Caco-2 (cell line): ENCODE measurements at regions not wholly inside any gene's neighbourhood (a gene's known extent, or its start where the extent isn't known, plus 50 kb on each side); places are given as distances from the start of the nearest gene placed in this dataset.

Experiments used
- BruUV-seq: library from RNA; stranded (reverse); fragments of 400-500 nt; replicated peaks from 2 replicates; lab custom pipeline; 2021; lab: Mats Ljungman, UMichigan
- CTCF ChIA-PET: fragments of 300-600 bp; sonication (Branson Sonifier 250); formaldehyde crosslinking; loops from one replicate; lab custom pipeline; 2022; ENCODE audit warnings: antibody characterized with exemption; lab: Charles Lee
- POLR2A ChIA-PET: fragments of 300-600 bp; sonication (Branson Sonifier 250); formaldehyde crosslinking; loops from one replicate; lab custom pipeline; 2022; ENCODE audit warnings: antibody characterized with exemption; lab: Charles Lee
- DNase-seq, 2 experiments: peaks; one replicate each; pipeline versions ENCODE4 v3.0.0 to v3.0.0-alpha.2; 2020 to 2022
- H3K27me3 ChIP-seq: replicated peaks from 2 replicates; pipeline ENCODE4 v1.6.0; 2011; ENCODE audit warnings: low read length; ENCODE audit not compliant: control insufficient read depth, insufficient read depth
- H3K36me3 ChIP-seq: 2 replicates; pipeline ENCODE4 v1.5.1; 2011; ENCODE audit warnings: low read length; ENCODE audit not compliant: control insufficient read depth, insufficient read depth
- H3K4me1 ChIP-seq: fragments of 250-450 bp; sonication (Bioruptor Pico); 2 replicates; pipeline ENCODE4 v1.5.1; 2020; ENCODE audit warnings: mild to moderate bottlenecking
- H3K4me3 ChIP-seq: 2 replicates; pipeline ENCODE4 v1.5.1; 2011; ENCODE audit warnings: low read depth, mild to moderate bottlenecking, control low read depth, low read length
- H3K9me3 ChIP-seq: fragments of 250-450 bp; sonication (Bioruptor Pico); 2 replicates; pipeline ENCODE4 v1.5.1; 2020; ENCODE audit warnings: mild to moderate bottlenecking, moderate library complexity
- H3K27ac Mint-ChIP-seq: one replicate; pipeline ENCODE4 v1.8.0; 2022; ENCODE audit warnings: mixed read lengths; ENCODE audit not compliant: unreplicated experiment
- H3K27me3 Mint-ChIP-seq: one replicate; pipeline ENCODE4 v1.8.0; 2022; ENCODE audit warnings: mixed read lengths; ENCODE audit not compliant: insufficient read depth, unreplicated experiment
- H3K36me3 Mint-ChIP-seq: one replicate; pipeline ENCODE4 v1.8.0; 2022; ENCODE audit warnings: mild to moderate bottlenecking, mixed read lengths; ENCODE audit not compliant: insufficient read depth, unreplicated experiment
- H3K4me1 Mint-ChIP-seq: one replicate; pipeline ENCODE4 v1.8.0; 2022; ENCODE audit warnings: low read depth, mixed read lengths; ENCODE audit not compliant: unreplicated experiment
- H3K4me3 Mint-ChIP-seq: one replicate; pipeline ENCODE4 v1.8.0; 2022; ENCODE audit warnings: mild to moderate bottlenecking, moderate library complexity, mixed read lengths; ENCODE audit not compliant: unreplicated experiment
- H3K9me3 Mint-ChIP-seq: one replicate; pipeline ENCODE4 v1.8.0; 2022; ENCODE audit warnings: mixed read lengths; ENCODE audit not compliant: unreplicated experiment
- CTCF ChIP-seq, 2 experiments: fragments of 200-600 bp in 1 of 2; IDR thresholded peaks; 1 replicate in 1 of 2; 2 replicates in 1 of 2; pipeline versions ENCODE4 v1.5.1 to v1.8.0; 2011 to 2022; ENCODE audit warnings: antibody characterized with exemption in 1 of 2, control low read depth in 1 of 2, inconsistent platforms in 1 of 2, low read depth in 1 of 2, low read length in 1 of 2, mild to moderate bottlenecking in 1 of 2, moderate library complexity in 1 of 2; ENCODE audit not compliant: insufficient read depth in 1 of 2, severe bottlenecking in 1 of 2, unreplicated experiment in 1 of 2
- intact Hi-C: fragments of 100-400 bp; cut with micrococcal nuclease; formaldehyde crosslinking; loops from one replicate; pipeline ENCODE4 v1.10.0; 2022; ENCODE audit not compliant: unreplicated experiment

DNA sequence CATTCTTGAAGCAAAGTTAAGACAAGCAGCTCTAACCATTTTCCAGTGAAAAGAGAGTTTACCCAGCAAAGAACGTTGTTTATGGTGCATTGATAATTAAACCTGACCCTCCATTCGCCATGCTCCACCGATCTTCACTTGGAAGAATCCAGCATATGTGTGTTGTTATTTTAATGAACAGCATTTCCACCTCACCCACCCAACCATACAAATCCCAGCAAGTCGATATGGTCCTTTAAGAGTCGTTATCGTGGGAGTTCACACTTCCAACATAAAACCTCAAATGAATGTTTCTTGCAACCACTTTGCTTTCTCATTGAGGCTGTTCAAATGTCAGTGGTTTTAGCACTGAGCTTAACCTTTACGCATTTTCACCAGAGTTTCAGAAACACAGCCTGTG, 147.4 kb upstream of the LDB2 start:
- Histone ChIP-seq H3K9me3 (no peaks in the 10 kb centered on the region), H3K4me1 (no peaks in the 10 kb centered on the region), H3K4me3 (no peak overlapping the region), H3K36me3 (no peaks in the 10 kb centered on the region), H3K27me3 (no peaks in the 10 kb centered on the region)
- intact Hi-C loops = no loop called here
- POLR2A ChIA-PET = no interaction called here
- Mint-ChIP-seq H3K36me3 (no peaks in the 10 kb centered on the region), H3K27ac (no peak overlapping the region), H3K4me3 (no peak overlapping the region), H3K4me1 (no peaks in the 10 kb centered on the region), H3K27me3 (peaks cover 7% of the 10 kb centered on the region), H3K9me3 (no peaks in the 10 kb centered on the region)
- no peak for DNase-seq
- CTCF ChIA-PET = no interaction called here
- no peak for TF ChIP-seq CTCF (IDR thresholded peaks at IDR 0.05; ENCODE audit: insufficient read depth in 1 of 2, low read depth in 1 of 2, low read length in 1 of 2, severe bottlenecking in 1 of 2, unreplicated experiment in 1 of 2)
- no TSS peak for BruUV-seq

DNA sequence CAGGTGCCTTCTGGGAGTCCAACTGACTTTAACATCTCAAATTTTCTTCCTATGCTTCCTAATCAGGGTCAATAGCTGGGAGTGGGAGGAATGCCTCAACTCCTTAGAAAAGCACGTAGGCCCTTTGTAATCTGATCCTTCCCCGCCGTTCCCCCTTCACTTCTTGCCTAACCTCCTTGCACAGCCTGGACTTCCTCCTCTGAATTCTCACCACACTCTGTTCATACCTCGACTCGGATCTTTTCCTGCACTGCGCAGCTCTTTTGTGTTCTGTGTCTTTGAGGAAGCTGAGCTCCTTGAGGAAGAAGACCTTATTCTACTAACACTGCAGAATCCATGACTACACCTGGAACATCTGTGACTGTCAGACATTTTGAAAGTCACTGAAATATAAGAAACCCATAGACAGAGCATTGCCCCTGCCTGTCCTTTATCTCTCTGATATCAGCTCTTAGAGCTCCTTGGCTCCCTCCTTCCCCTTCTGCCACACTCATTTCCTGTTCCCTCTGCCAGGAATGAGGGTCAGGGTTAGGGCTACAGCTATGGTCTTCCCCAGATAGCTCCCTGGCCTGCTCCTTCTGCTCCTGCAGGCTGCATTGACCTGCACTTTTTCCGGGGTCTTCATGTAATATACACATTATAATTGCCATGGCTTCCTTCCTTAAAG, 140.2 kb upstream of the LDB2 start:
- BruUV-seq = no TSS peak
- H3K9me3 Mint-ChIP-seq = no peaks in the 10 kb centered on the region
- peaks cover 6% of the 10 kb centered on the region for H3K27me3 Mint-ChIP-seq
- intact Hi-C loops = no loop called here
- TF ChIP-seq CTCF (IDR thresholded peaks at IDR 0.05; ENCODE audit: insufficient read depth in 1 of 2, low read depth in 1 of 2, low read length in 1 of 2, severe bottlenecking in 1 of 2, unreplicated experiment in 1 of 2) = no peak
- H3K4me1 Mint-ChIP-seq = no peaks in the 10 kb centered on the region
- H3K27ac Mint-ChIP-seq = no peak overlapping the region
- ChIA-PET POLR2A (no interaction called here), CTCF (no interaction called here)
- Histone ChIP-seq H3K9me3 (no peaks in the 10 kb centered on the region), H3K27me3 (no peaks in the 10 kb centered on the region), H3K36me3 (no peaks in the 10 kb centered on the region), H3K4me3 (no peak overlapping the region), H3K4me1 (no peaks in the 10 kb centered on the region)
- DNase-seq = no peak
- H3K36me3 Mint-ChIP-seq = no peaks in the 10 kb centered on the region
- no peak overlapping the region for H3K4me3 Mint-ChIP-seq

DNA sequence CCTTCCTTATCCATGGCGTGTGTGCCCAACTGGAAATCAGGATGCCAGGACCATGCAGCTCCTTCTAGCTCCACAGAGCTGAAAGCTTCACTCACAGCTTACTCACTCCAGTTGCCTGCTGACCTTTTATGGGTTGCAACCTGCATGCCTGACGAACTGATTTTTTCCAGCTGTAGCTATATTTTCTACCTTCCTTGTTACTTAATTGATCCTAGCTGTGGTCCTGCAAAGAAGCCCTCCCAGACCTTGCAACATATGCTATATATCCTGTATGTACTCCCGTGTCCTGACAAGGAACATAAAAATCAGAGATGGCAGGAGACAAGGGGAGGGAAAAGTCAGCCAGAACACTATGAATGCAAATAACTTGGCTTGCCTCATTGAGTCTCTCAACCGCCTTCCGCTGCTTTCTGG, 135.3 kb upstream of the LDB2 start:
- no peaks in the 10 kb centered on the region for H3K9me3 ChIP-seq
- Mint-ChIP-seq H3K4me1 (no peaks in the 10 kb centered on the region), H3K36me3 (no peaks in the 10 kb centered on the region), H3K9me3 (no peaks in the 10 kb centered on the region), H3K27me3 (peaks cover 13% of the 10 kb centered on the region), H3K27ac (no peak overlapping the region), H3K4me3 (no peak overlapping the region)
- no peak for TF ChIP-seq CTCF (IDR thresholded peaks at IDR 0.05; ENCODE audit: insufficient read depth in 1 of 2, low read depth in 1 of 2, low read length in 1 of 2, severe bottlenecking in 1 of 2, unreplicated experiment in 1 of 2)
- no TSS peak for BruUV-seq
- H3K4me3 ChIP-seq = no peak overlapping the region
- no peaks in the 10 kb centered on the region for H3K36me3 ChIP-seq
- intact Hi-C loops = no loop called here
- CTCF ChIA-PET = no interaction called here
- H3K27me3 ChIP-seq = no peaks in the 10 kb centered on the region
- POLR2A ChIA-PET = no interaction called here
- no peak for DNase-seq
- no peaks in the 10 kb centered on the region for H3K4me1 ChIP-seq
